GM12878 (cell line): ENCODE measurements at regions not wholly inside any gene's neighbourhood (a gene's known extent, or its start where the extent isn't known, plus 50 kb on each side); places are given as distances from the start of the nearest gene placed in this dataset.

Experiments used
- MYB ChIP-seq: fragments of 150-350 bp; IDR thresholded peaks from 2 replicates; pipeline ENCODE4 v1.6.1; 2014; ENCODE audit warnings: mild to moderate bottlenecking, low read depth, low read length, borderline replicate concordance
- SP1 ChIP-seq: IDR thresholded peaks from one replicate; pipeline ENCODE4 v1.6.1; 2011; ENCODE audit warnings: low read depth, low read length
- ZBTB33 ChIP-seq: fragments of 450-650 bp; IDR thresholded peaks from 2 replicates; pipeline ENCODE4 v1.6.1; 2017; ENCODE audit warnings: mild to moderate bottlenecking
- ZNF207 ChIP-seq: fragments of 450-650 bp; IDR thresholded peaks from 2 replicates; pipeline ENCODE4 v1.6.1; 2014; ENCODE audit warnings: antibody characterized with exemption, mild to moderate bottlenecking, borderline replicate concordance
- ZNF384 ChIP-seq: IDR thresholded peaks from 2 replicates; pipeline ENCODE4 v1.6.1; 2012; ENCODE audit warnings: low read depth, mild to moderate bottlenecking, low read length, improper control_type of control experiment, borderline replicate concordance
- TF ChIP-seq, protein P1 (sequence below): fragments of 450-650 bp; IDR thresholded peaks from 2 replicates; pipeline ENCODE4 v1.6.1; 2017; ENCODE audit warnings: mild to moderate bottlenecking, low read depth, inconsistent platforms; ENCODE audit not compliant: poor library complexity, severe bottlenecking
- TF ChIP-seq, protein P2 (sequence below): IDR thresholded peaks from 2 replicates; pipeline ENCODE4 v1.6.1; 2012; ENCODE audit warnings: low read length, inconsistent platforms

GRCh38 chr2:64704161-64704560, 50.4 kb upstream of the SERTAD2 start (continued):
- TF ChIP-seq, protein P1, sequence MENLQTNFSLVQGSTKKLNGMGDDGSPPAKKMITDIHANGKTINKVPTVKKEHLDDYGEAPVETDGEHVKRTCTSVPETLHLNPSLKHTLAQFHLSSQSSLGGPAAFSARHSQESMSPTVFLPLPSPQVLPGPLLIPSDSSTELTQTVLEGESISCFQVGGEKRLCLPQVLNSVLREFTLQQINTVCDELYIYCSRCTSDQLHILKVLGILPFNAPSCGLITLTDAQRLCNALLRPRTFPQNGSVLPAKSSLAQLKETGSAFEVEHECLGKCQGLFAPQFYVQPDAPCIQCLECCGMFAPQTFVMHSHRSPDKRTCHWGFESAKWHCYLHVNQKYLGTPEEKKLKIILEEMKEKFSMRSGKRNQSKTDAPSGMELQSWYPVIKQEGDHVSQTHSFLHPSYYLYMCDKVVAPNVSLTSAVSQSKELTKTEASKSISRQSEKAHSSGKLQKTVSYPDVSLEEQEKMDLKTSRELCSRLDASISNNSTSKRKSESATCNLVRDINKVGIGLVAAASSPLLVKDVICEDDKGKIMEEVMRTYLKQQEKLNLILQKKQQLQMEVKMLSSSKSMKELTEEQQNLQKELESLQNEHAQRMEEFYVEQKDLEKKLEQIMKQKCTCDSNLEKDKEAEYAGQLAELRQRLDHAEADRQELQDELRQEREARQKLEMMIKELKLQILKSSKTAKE, result peak; percentile 28
- TF ChIP-seq SP1 (no peak), MYB (no peak), ZBTB33 (no peak), ZNF207 (no peak), ZNF384 (0 out of 2 replicates have a peak, but pooled peaks have one; percentile 8)
- TF ChIP-seq, protein P2, sequence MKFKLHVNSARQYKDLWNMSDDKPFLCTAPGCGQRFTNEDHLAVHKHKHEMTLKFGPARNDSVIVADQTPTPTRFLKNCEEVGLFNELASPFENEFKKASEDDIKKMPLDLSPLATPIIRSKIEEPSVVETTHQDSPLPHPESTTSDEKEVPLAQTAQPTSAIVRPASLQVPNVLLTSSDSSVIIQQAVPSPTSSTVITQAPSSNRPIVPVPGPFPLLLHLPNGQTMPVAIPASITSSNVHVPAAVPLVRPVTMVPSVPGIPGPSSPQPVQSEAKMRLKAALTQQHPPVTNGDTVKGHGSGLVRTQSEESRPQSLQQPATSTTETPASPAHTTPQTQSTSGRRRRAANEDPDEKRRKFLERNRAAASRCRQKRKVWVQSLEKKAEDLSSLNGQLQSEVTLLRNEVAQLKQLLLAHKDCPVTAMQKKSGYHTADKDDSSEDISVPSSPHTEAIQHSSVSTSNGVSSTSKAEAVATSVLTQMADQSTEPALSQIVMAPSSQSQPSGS, result peak; percentile 59
- TF ChIP-seq, all 136 proteins: peak for 16
